ENCODE measurements at regions not wholly inside any gene's neighbourhood (a gene's known extent, or its start where the extent isn't known, plus 50 kb on each side); places are given as distances from the start of the nearest gene placed in this dataset.

DNA sequence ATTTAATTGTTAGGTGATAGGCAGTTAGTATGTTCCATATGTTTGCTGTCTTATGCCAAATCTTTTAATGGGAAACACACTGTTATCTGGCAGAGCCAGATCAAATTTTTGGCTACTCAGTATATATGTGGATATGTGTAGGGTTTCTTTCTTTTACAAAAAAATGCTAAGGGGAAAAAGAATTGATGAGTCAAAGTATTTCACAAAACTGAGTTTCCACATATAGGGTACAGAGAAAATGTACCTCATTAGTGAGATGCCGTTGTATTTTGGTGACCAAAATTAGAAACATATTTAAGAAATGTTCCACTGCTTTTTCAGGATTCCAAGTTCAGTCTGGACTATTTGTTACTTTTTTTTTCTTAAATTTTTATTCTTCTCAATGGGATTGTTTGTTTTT lies 201.2 kb upstream of the PTGFR start:
- no peak overlapping the region for H3K4me3 Mint-ChIP-seq
- H3K9me3 Mint-ChIP-seq: no peaks in the 10 kb centered on the region
- intact Hi-C loops (cut with micrococcal nuclease): no loop called here

GRCh38 chr1:78291418-78291817 lies 199.4 kb upstream of the PTGFR start:
- Mint-ChIP-seq H3K27ac (no peak overlapping the region), H3K9me3 (no peaks in the 10 kb centered on the region), H3K4me1 (ENCODE audit: low read depth) (no peaks in the 10 kb centered on the region), H3K27me3 (no peaks in the 10 kb centered on the region), H3K4me3 (no peak overlapping the region), H3K36me3 (ENCODE audit: low read depth) (no peaks in the 10 kb centered on the region)
- TF ChIP-seq CTCF (IDR thresholded peaks at IDR 0.05): no peak
- ChIA-PET CTCF (no interaction called here), POLR2A (no interaction called here)
- intact Hi-C loops (cut with micrococcal nuclease): no loop called here
- no peak for ATAC-seq
- DNase-seq: no peak

More for the DNA sequence above, 201.2 kb upstream of the PTGFR start:
- no peak for TF ChIP-seq CTCF (IDR thresholded peaks at IDR 0.05)
- Mint-ChIP-seq H3K36me3 (ENCODE audit: low read depth) (no peaks in the 10 kb centered on the region), H3K4me1 (ENCODE audit: low read depth) (no peaks in the 10 kb centered on the region), H3K27me3 (no peaks in the 10 kb centered on the region), H3K27ac (no peak overlapping the region)
- CTCF ChIA-PET: no interaction called here
- POLR2A ChIA-PET: no interaction called here
- DNase-seq (no peak), ATAC-seq (no peak)

- Mint-ChIP-seq H3K27ac (no peak overlapping the region), H3K4me1 (ENCODE audit: low read depth) (no peaks in the 10 kb centered on the region), H3K4me3 (no peak overlapping the region), H3K27me3 (no peaks in the 10 kb centered on the region), H3K36me3 (ENCODE audit: low read depth) (no peaks in the 10 kb centered on the region), H3K9me3 (no peaks in the 10 kb centered on the region)
- DNase-seq: no peak
- no peak for ATAC-seq
- ChIA-PET POLR2A (no interaction called here), CTCF (no interaction called here)
- TF ChIP-seq CTCF (IDR thresholded peaks at IDR 0.05): no peak
- intact Hi-C loops (cut with micrococcal nuclease): no loop called here
Measured at GRCh38 chr1:78291872-78292271, 198.9 kb upstream of the PTGFR start.

- H3K4me3 Mint-ChIP-seq: no peak overlapping the region
- no peak for TF ChIP-seq CTCF (IDR thresholded peaks at IDR 0.05)
- no peaks in the 10 kb centered on the region for H3K4me1 Mint-ChIP-seq (ENCODE audit: low read depth)
- no peak for DNase-seq
- no peaks in the 10 kb centered on the region for H3K36me3 Mint-ChIP-seq (ENCODE audit: low read depth)
- ChIA-PET POLR2A (no interaction called here), CTCF (no interaction called here)
- H3K27me3 Mint-ChIP-seq: no peaks in the 10 kb centered on the region
- intact Hi-C loops (cut with micrococcal nuclease): no loop called here
- no peaks in the 10 kb centered on the region for H3K9me3 Mint-ChIP-seq
- ATAC-seq: no peak
- no peak overlapping the region for H3K27ac Mint-ChIP-seq
Measured at GRCh38 chr1:78292361-78292760, 198.4 kb upstream of the PTGFR start.

GRCh38 chr1:78297836-78298235 lies 192.9 kb upstream of the PTGFR start:
- ATAC-seq: no peak
- CTCF ChIA-PET: no interaction called here
- no peak for DNase-seq
- no peak overlapping the region for H3K4me3 Mint-ChIP-seq
- H3K27me3 Mint-ChIP-seq: no peaks in the 10 kb centered on the region
- intact Hi-C loops (cut with micrococcal nuclease): no loop called here
- H3K4me1 Mint-ChIP-seq (ENCODE audit: low read depth): no peaks in the 10 kb centered on the region
- POLR2A ChIA-PET: no interaction called here
- no peak for TF ChIP-seq CTCF (IDR thresholded peaks at IDR 0.05)
- no peaks in the 10 kb centered on the region for H3K36me3 Mint-ChIP-seq (ENCODE audit: low read depth)
- no peak overlapping the region for H3K27ac Mint-ChIP-seq
- no peaks in the 10 kb centered on the region for H3K9me3 Mint-ChIP-seq

Data from activated CD8-positive, alpha-beta T cell treated with anti-CD3 and anti-CD28 coated beads for 36 hours (primary cell).